IMR-90 (cell line): ENCODE measurements at regions not wholly inside any gene's neighbourhood (a gene's known extent, or its start where the extent isn't known, plus 50 kb on each side); places are given as distances from the start of the nearest gene placed in this dataset.

ENCODE experiments used
- ATAC-seq: fragments of 200-7000 bp; cut with Tn5 transposase; 2 replicates; pipeline ENCODE4 v1.9.1; 2020; ENCODE audit warnings: low read depth, mild to moderate bottlenecking, moderate library complexity
- BruUV-seq: library from RNA; stranded (reverse); fragments of 400-500 nt; replicated peaks from 2 replicates; lab custom pipeline; 2021; lab: Mats Ljungman, UMichigan
- CTCF ChIA-PET: fragments of 300-600 bp; formaldehyde crosslinking; extraction: SDS; loops from one replicate; lab custom pipeline; 2021; ENCODE audit warnings: antibody characterized with exemption; lab: Yijun Ruan, JAX
- POLR2A ChIA-PET: fragments of 300-600 bp; sonication (Branson Sonifier 250); formaldehyde crosslinking; loops from one replicate; lab custom pipeline; 2022; ENCODE audit warnings: antibody characterized with exemption; ENCODE audit not compliant: unreplicated experiment; lab: Charles Lee
- DNase-seq: peaks from one replicate; pipeline ENCODE4 v3.0.0; 2013
- H2AFZ ChIP-seq: replicated peaks from 2 replicates; pipeline ENCODE3; 2013; ENCODE audit warnings: low read length, mild to moderate bottlenecking; ENCODE audit not compliant: poor library complexity
- H2AK5ac ChIP-seq: 2 replicates; pipeline ENCODE4 v1.6.1; 2013; ENCODE audit warnings: low read depth, low read length, inconsistent platforms
- H2AK9ac ChIP-seq: replicated peaks from 2 replicates; pipeline ENCODE3; 2013; ENCODE audit warnings: mild to moderate bottlenecking, low read depth, low read length, moderate library complexity; ENCODE audit not compliant: poor library complexity
- H2BK120ac ChIP-seq: 2 replicates; pipeline ENCODE4 v1.6.1; 2013; ENCODE audit warnings: low read depth, low read length, inconsistent platforms
- H2BK15ac ChIP-seq: 3 replicates; pipeline ENCODE4 v1.6.1; 2013; ENCODE audit warnings: low read depth, low read length, inconsistent platforms
- H2BK20ac ChIP-seq: 2 replicates; pipeline ENCODE4 v1.6.1; 2013; ENCODE audit warnings: low read depth, mild to moderate bottlenecking, inconsistent platforms, low read length, moderate library complexity
- H2BK5ac ChIP-seq: 2 replicates; pipeline ENCODE4 v1.6.1; 2013; ENCODE audit warnings: mild to moderate bottlenecking, low read depth, low read length, inconsistent platforms; ENCODE audit not compliant: poor library complexity, severe bottlenecking
- H3K14ac ChIP-seq: replicated peaks from 2 replicates; pipeline ENCODE4 v1.6.1; 2013; ENCODE audit warnings: low read depth, low read length, inconsistent platforms
- H3K18ac ChIP-seq: 2 replicates; pipeline ENCODE4 v1.6.1; 2013; ENCODE audit warnings: low read depth, low read length, control low read depth
- H3K23ac ChIP-seq: 2 replicates; pipeline ENCODE4 v1.6.1; 2013; ENCODE audit warnings: low read depth, low read length, inconsistent platforms
- H3K27ac ChIP-seq: 2 replicates; pipeline ENCODE4 v1.5.1; 2013; ENCODE audit warnings: mild to moderate bottlenecking, control low read depth, low read length; ENCODE audit not compliant: insufficient read depth
- H3K27me3 ChIP-seq: 2 replicates; pipeline ENCODE4 v1.6.1; 2013; ENCODE audit warnings: low read length; ENCODE audit not compliant: control insufficient read depth, insufficient read depth
- H3K36me3 ChIP-seq: 2 replicates; pipeline ENCODE4 v1.6.1; 2013; ENCODE audit warnings: low read length, mixed read lengths; ENCODE audit not compliant: control insufficient read depth, insufficient read depth
- H3K4ac ChIP-seq: 2 replicates; pipeline ENCODE4 v1.6.1; 2013; ENCODE audit warnings: low read depth, low read length, inconsistent platforms
- H3K4me1 ChIP-seq: 2 replicates; pipeline ENCODE4 v1.6.1; 2013; ENCODE audit warnings: low read length, mixed read lengths; ENCODE audit not compliant: control insufficient read depth, insufficient read depth
- H3K4me2 ChIP-seq: 2 replicates; pipeline ENCODE4 v1.6.1; 2013; ENCODE audit warnings: low read depth, mild to moderate bottlenecking, control low read depth, low read length, moderate library complexity
- H3K4me3 ChIP-seq: 2 replicates; pipeline ENCODE4 v1.5.1; 2013; ENCODE audit warnings: low read depth, mild to moderate bottlenecking, control low read depth, low read length, moderate library complexity; ENCODE audit not compliant: insufficient read depth
- H3K56ac ChIP-seq: 2 replicates; pipeline ENCODE4 v1.6.1; 2013; ENCODE audit warnings: low read length, inconsistent platforms; ENCODE audit not compliant: insufficient read depth; ENCODE audit errors: extremely low read depth
- H3K79me1 ChIP-seq, 2 experiments: 2 replicates each; pipeline ENCODE4 v1.6.1; 2013; ENCODE audit warnings: low read length in 2 of 2, inconsistent platforms in 1 of 2, low read depth in 1 of 2
- H3K9ac ChIP-seq: 2 replicates; pipeline ENCODE4 v1.6.1; 2013; ENCODE audit warnings: low read depth, low read length, control low read depth
- H3K9me1 ChIP-seq: 2 replicates; pipeline ENCODE4 v1.6.1; 2013; ENCODE audit warnings: low read length, inconsistent platforms; ENCODE audit not compliant: insufficient read depth
- H3K9me3 ChIP-seq: 2 replicates; pipeline ENCODE4 v1.6.1; 2013; ENCODE audit warnings: low read length; ENCODE audit not compliant: control insufficient read depth, insufficient read depth
- H4K20me1 ChIP-seq: 2 replicates; pipeline ENCODE4 v1.6.1; 2013; ENCODE audit warnings: low read length, inconsistent platforms; ENCODE audit not compliant: insufficient read depth
- H4K5ac ChIP-seq: 2 replicates; pipeline ENCODE4 v1.6.1; 2013; ENCODE audit warnings: mild to moderate bottlenecking, low read depth, low read length, control low read depth
- H4K8ac ChIP-seq, 2 experiments: 2 replicates each; pipeline ENCODE4 v1.6.1; 2013; ENCODE audit warnings: low read depth in 2 of 2, low read length in 2 of 2, control low read depth in 1 of 2, inconsistent platforms in 1 of 2
- H4K91ac ChIP-seq: 2 replicates; pipeline ENCODE4 v1.6.1; 2013; ENCODE audit warnings: low read depth, low read length, inconsistent platforms; ENCODE audit not compliant: insufficient read depth
- CEBPB ChIP-seq: IDR thresholded peaks from 2 replicates; pipeline ENCODE4 v1.6.1; 2012; ENCODE audit warnings: low read depth, low read length, improper control_type of control experiment
- CHD1 ChIP-seq: IDR thresholded peaks from 2 replicates; pipeline ENCODE4 v1.6.1; 2012; ENCODE audit warnings: low read depth, low read length, improper control_type of control experiment
- MAFK ChIP-seq: IDR thresholded peaks from 2 replicates; pipeline ENCODE4 v1.6.1; 2012; ENCODE audit warnings: low read depth, low read length, improper control_type of control experiment
- NFE2L2 ChIP-seq: fragments of 150-350 bp; IDR thresholded peaks from 2 replicates; pipeline ENCODE4 v1.6.1; 2016; ENCODE audit warnings: low read depth, mild to moderate bottlenecking, low read length
- RAD21 ChIP-seq: IDR thresholded peaks from 2 replicates; pipeline ENCODE4 v1.6.1; 2012; ENCODE audit warnings: low read length, improper control_type of control experiment
- USF2 ChIP-seq: fragments of 150-350 bp; IDR thresholded peaks from 2 replicates; pipeline ENCODE4 v1.6.1; 2017; ENCODE audit warnings: mild to moderate bottlenecking, antibody characterized with exemption, low read length, low read depth
- WGBS, 2 experiments: methylation state at CpG; one replicate each; pipeline versions ENCODE4 v1.1.5 to v1.1.7; 2013; ENCODE audit warnings: missing lambda C conversion rate in 2 of 2; ENCODE audit not compliant: insufficient read length in 1 of 2; ENCODE audit errors: extremely low coverage in 2 of 2; 5-methylcytosine and 5-hydroxymethylcytosine counted together
- dilution Hi-C: fragments of 300-500 bp; cut with HindIII; formaldehyde crosslinking; loops from one replicate; pipeline ENCODE4 v1.14.3; 2018; ENCODE audit warnings: low sequenced_read_pairs; ENCODE audit not compliant: unreplicated experiment
- in situ Hi-C: fragments of 300-500 bp; cut with MboI; formaldehyde crosslinking; loops from 3 replicates; pipeline ENCODE4 v1.14.3; 2019; ENCODE audit warnings: low sequenced_read_pairs, inconsistent platforms, mixed read lengths
- intact Hi-C: fragments of 100-400 bp; cut with micrococcal nuclease; formaldehyde crosslinking; loops from 2 replicates; pipeline ENCODE4 v1.10.0; 2022

- TF ChIP-seq USF2 (no peak), CEBPB (no peak), MAFK (no peak), RAD21 (no peak), CHD1 (no peak), NFE2L2 (no peak)
- no peak overlapping the region for H3K4ac ChIP-seq
- no peaks in the 10 kb centered on the region for H3K4me1 ChIP-seq
- BruUV-seq = no TSS peak
- H2BK5ac ChIP-seq = no peak overlapping the region
- DNase-seq = no peak
- no peak overlapping the region for H3K18ac ChIP-seq
- no peak overlapping the region for H3K23ac ChIP-seq
- WGBS, 2 experiments = no CpG with 5 or more reads among the region's 4 CpGs
- ATAC-seq = no peak
- intact Hi-C loops = no loop called here
- no peak overlapping the region for H2AK5ac ChIP-seq
- no peaks in the 10 kb centered on the region for H3K9me1 ChIP-seq
- no peak overlapping the region for H2AFZ ChIP-seq
- H3K27ac ChIP-seq = no peak overlapping the region
- no peak overlapping the region for H2AK9ac ChIP-seq
- H4K8ac ChIP-seq = no peak overlapping the region
- no peak overlapping the region for H4K91ac ChIP-seq
- H3K14ac ChIP-seq = no peak overlapping the region
- H3K27me3 ChIP-seq = no peaks in the 10 kb centered on the region
- H4K5ac ChIP-seq = no peak overlapping the region
- ChIA-PET CTCF (no interaction called here), POLR2A (no interaction called here)
- no peaks in the 10 kb centered on the region for H4K20me1 ChIP-seq
- no peaks in the 10 kb centered on the region for H3K79me1 ChIP-seq
- H3K9ac ChIP-seq = no peak overlapping the region
- no peaks in the 10 kb centered on the region for H3K36me3 ChIP-seq
- dilution Hi-C loops = no loop called here
- H3K9me3 ChIP-seq = no peaks in the 10 kb centered on the region
- no peak overlapping the region for H2BK20ac ChIP-seq
- no peak overlapping the region for H3K56ac ChIP-seq
- no peak overlapping the region for H2BK120ac ChIP-seq
- H3K4me2 ChIP-seq = no peak overlapping the region
- no peak overlapping the region for H3K4me3 ChIP-seq
- in situ Hi-C loops = no loop called here
- H2BK15ac ChIP-seq = no peak overlapping the region
Measured at GRCh38 chr12:85462888-85463287, 182.9 kb downstream of the ALX1 start.
